ENCODE measurements at regions not wholly inside any gene's neighbourhood (a gene's known extent, or its start where the extent isn't known, plus 50 kb on each side); places are given as distances from the start of the nearest gene placed in this dataset.

DNA sequence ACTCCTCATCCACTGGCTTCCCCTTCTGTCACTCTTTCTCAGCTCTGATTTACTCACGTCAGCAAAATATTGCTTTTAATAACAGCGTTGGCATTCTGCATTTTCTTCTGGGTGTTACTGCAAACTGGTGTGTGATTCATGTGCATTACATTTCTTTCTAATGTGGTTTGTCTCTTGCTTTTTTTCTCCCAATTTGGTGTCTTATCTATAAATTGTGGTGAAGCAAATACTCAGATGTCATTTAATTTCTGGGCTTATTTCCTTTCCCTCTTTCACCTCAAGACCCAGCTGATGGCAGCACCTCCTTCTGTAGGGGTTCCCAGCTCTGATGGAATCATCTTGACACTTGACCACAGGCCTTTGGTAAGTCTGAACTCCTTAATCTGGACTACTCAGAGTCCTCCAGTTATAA lies 180.7 kb upstream of the ZNF618 start:
- no peak for TF ChIP-seq CTCF (conservative IDR thresholded peaks at IDR 0.05; ENCODE audit: control insufficient read depth, insufficient read depth, low read depth, low read length)
- H3K4me3 ChIP-seq (ENCODE audit: control insufficient read depth, low read depth, low read length), result no peak overlapping the region
- DNase-seq (ENCODE audit: low read depth), result no peak

DNA sequence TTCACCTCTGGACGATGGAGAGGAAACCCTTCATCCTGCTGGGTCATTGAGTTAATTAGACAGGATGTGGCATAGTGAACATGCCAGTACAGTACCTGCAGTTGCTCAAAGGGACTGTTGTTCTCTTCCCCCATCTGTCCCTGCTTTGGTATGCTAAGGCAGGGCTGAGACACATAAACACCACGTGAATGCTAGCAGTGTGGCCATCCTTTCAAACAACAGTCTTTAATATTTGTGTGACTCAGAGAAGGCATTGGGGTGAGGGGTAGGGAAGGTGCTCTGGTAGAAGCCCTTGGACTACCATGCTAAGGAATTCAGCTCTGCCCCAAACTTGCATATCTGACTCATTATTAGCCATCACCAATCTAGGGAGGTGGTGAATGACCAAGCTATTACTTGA lies 180.2 kb upstream of the ZNF618 start:
- DNase-seq (ENCODE audit: low read depth), result peak; percentile 38
- no peak for TF ChIP-seq CTCF (conservative IDR thresholded peaks at IDR 0.05; ENCODE audit: control insufficient read depth, insufficient read depth, low read depth, low read length)

DNA sequence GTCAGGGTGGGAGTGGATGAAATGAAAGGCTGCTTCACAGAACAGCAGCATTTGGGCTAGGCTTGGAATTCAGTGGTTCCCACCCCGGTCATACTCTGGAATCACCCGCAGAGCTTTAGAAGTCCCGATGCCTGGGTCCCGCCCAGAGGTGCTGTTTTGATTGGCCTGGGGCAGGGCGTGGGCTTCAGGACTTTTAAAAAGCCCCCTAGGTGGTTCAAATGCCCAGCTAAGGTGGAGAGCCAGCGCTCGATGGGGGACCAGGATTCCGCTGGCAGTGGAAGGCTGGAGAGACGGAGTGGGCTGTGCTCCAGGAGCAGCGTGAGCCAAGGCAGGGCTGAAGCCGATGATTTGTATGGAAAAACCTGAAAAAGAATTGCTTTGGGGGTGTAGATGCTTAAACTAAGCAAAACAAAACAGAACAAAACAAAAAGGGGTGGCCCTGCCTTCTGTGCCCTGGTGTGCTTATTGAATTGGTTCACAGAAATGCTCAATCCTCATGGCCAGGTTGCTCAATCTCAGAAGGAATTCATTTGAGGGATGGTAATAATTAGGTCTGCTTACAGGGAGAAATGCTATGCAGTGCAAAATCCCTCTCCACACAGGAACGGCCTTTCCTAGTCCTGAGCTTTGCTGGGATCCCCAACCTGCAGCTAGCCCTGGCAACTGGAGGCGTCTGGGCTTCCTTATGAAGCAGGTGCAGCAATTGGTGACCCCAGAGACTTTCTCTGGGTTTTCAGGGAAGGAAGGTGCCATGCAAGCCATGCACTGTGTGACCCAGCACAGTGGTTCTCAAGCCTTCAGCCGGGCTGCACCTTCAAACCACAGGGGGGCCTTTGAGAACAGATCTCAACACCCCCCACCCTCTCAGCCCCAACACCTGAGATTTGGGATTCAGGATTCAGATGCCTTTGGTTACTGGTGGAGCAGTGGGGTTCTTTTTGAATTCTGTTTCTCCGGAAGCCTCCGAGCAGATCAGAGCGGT lies 174.0 kb upstream of the ZNF618 start:
- TF ChIP-seq CTCF (conservative IDR thresholded peaks at IDR 0.05; ENCODE audit: control insufficient read depth, insufficient read depth, low read depth, low read length), result no peak
- DNase-seq (ENCODE audit: low read depth), result peak; percentile 19

More for the DNA sequence above, 180.2 kb upstream of the ZNF618 start:
- H3K4me3 ChIP-seq (ENCODE audit: control insufficient read depth, low read depth, low read length), result no peak overlapping the region

DNA sequence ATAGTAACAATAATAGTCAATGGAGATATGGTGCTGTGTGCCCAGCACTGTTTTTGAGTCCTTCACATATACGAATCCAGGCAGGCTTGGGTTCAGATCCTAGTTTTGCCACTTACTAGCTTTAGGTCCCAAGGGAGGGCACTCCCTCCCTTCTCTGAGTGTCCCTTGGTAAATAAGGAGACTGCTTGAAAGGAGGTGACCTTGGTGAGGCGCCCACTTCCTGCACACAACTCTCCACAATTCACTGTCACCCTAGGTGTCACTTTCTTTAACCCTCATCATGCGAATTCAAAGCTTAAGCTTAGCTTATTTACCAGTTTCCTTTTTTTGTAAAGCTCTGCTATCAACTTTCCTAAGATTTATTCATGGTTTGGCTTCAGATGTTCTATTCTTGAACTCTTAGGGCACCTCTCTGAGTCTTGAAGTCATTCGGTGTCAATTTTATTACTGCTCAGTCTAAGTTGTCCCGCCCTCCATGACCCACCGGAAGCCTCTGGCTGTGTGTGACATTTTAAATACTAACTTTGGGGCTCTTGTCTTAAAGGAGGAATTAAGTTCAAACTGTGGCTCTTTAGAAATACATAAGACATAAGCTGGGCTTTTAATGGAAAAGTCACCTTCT lies 170.7 kb upstream of the ZNF618 start:
- DNase-seq (ENCODE audit: low read depth), result no peak
- TF ChIP-seq CTCF (conservative IDR thresholded peaks at IDR 0.05; ENCODE audit: control insufficient read depth, insufficient read depth, low read depth, low read length), result no peak
- H3K4me3 ChIP-seq (ENCODE audit: control insufficient read depth, low read depth, low read length), result no peak overlapping the region

More for the DNA sequence above, 174.0 kb upstream of the ZNF618 start:
- no peak overlapping the region for H3K4me3 ChIP-seq (ENCODE audit: control insufficient read depth, low read depth, low read length)

- H3K4me3 ChIP-seq (ENCODE audit: control insufficient read depth, low read depth, low read length), result no peak overlapping the region
- no peak for DNase-seq (ENCODE audit: low read depth)
- no peak for TF ChIP-seq CTCF (conservative IDR thresholded peaks at IDR 0.05; ENCODE audit: control insufficient read depth, insufficient read depth, low read depth, low read length)
Observed at GRCh38 chr9:113705928-113706519, 170.1 kb upstream of the ZNF618 start.

GRCh38 chr9:113707953-113708695 lies 168.0 kb upstream of the ZNF618 start:
- H3K4me3 ChIP-seq (ENCODE audit: control insufficient read depth, low read depth, low read length), result no peak overlapping the region
- TF ChIP-seq CTCF (conservative IDR thresholded peaks at IDR 0.05; ENCODE audit: control insufficient read depth, insufficient read depth, low read depth, low read length), result no peak
- no peak for DNase-seq (ENCODE audit: low read depth)
